GM19463 (cell line): ENCODE measurements at regions not wholly inside any gene's neighbourhood (a gene's known extent, or its start where the extent isn't known, plus 50 kb on each side); places are given as distances from the start of the nearest gene placed in this dataset.
A peak's percentile ranks its signal among the peaks of the same experiment; 100 is the strongest.
"Not testable (repeated sequence)": the region's sequence is repeated elsewhere in the genome, so short reads cannot be mapped to it uniquely, and the experiment has no call there.

ENCODE experiments used
- ATAC-seq: cut with Tn5 transposase; IDR thresholded peaks from one replicate; pipeline ENCODE4 v1.9.1; 2021; ENCODE audit warnings: mild to moderate bottlenecking, moderate library complexity; ENCODE audit not compliant: unreplicated experiment

GRCh38 chr12:45490232-45490881 lies 239.1 kb upstream of the ARID2 start:
- no peak for ATAC-seq

GRCh38 chr12:45494279-45494678 lies 235.2 kb upstream of the ARID2 start:
- no peak for ATAC-seq

GRCh38 chr12:45498645-45499044 lies 230.9 kb upstream of the ARID2 start:
- no peak for ATAC-seq

GRCh38 chr12:45502481-45503128 lies 226.9 kb upstream of the ARID2 start:
- ATAC-seq: no peak

DNA sequence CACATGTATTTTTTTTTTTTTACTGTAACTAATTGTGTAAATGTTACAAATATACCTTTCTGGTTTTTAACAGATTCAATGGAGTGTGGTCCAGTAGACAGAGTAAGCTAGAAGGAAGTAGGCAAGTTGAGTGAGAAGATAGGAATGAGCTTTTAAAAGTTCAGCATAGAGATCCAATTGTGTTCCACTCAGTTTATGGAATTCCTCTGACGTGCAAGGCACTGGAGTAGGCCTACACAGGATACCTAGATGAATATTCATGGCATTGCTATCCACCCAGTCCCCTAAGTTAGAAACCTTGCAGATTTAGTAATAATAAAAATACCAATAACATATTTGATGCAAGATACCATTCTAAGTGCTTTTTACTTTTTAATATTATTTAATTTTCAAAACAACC lies 225.6 kb upstream of the ARID2 start:
- ATAC-seq: no peak

DNA sequence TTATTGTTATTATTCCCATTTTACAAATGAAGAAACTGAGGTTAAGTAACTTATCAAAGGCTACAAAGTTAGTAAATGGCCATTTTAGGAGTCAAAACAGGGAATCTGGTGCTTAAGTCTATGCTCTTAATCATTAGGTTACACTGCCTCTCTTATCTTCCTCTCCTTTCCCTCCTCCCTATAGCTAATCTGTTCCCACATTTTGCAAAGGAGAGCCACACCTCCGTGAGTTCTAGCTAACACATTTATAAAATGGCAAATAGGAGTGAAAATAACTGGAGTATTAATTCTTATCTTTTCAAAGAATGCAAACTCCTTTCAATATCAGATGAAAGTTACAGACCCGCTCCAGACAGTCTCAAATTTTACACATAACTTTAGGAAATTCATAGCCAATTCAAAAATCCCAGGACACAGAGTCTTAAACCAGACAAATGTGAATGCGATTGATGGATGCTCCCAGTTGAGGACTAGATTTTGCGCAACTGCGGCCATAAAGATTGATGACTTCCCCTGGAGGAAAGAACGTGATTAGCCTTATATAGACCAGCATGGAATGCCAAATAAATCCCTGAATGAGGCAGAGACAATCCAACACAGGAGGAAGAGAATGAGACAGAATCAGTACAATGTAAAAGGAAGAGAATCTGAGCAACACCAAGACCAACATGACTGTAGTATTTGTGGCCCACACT lies 225.0 kb upstream of the ARID2 start:
- ATAC-seq: no peak

GRCh38 chr12:45509187-45509586 lies 220.3 kb upstream of the ARID2 start:
- ATAC-seq: no peak

DNA sequence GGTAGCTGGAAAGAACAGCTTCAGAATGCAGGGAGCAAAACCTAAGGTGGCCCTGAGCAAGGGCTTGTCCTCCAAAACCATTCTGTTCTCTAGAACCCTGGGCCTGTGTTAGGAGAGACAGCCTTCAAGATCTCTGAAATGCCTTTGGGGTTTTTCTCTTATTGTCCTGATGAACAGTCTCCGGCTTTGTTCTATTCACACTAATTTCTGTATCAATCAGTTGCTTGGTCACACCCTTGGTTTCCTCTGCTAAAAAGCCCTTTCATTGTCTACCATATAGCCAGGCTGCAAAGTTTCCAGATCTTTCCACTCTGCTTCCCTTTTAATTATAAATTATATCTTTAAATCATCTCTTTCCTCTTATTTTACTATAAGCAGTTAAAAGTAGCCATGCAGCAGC lies 219.9 kb upstream of the ARID2 start:
- no peak for ATAC-seq

- no peak for ATAC-seq
Measured at GRCh38 chr12:45517381-45517780, 212.1 kb upstream of the ARID2 start.

DNA sequence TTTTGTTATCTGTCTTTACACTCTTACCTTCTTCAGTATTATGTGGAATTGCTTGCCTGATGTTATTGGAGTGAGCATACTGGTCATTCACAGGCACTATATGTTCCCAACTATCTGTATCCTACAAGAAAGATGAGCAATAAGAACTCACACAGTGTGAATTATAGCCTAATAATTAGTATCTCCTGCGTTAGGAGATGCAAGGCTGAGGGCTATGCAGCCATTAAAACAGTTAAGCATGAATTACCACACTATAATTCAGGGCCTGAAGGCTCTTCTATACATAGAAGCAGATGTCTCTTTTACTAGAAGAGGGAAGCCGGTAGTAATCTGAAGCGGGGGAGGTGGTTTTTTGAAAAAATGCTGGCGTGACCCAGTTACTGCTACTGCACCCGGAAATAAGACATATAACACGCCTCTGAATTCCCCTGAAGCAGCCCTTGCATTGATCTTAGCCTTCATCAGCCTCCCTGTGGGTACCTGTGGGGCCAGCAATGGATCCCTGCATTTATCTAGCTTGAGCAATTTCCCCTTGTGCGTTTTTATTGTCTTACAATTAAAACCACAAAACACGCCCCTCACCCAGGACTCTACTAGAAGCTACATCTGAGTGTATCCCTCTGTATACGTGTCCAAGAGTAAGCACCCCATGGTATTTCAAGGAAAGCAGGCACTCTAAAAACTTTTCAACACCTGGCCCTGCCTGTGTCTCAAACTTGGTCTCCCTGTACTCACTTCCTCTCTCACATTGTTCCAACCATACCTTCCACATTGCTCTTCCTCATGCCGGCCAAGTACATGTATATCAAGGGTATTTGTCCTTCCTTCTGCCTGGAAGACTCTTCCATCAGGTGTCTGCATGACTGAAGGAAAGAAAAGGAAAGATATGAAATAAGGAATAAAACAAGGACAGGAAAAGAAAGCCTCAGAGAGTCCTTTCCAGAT lies 210.9 kb upstream of the ARID2 start:
- ATAC-seq: peak; percentile 42

GRCh38 chr12:45522227-45522626 lies 207.3 kb upstream of the ARID2 start:
- ATAC-seq: no peak

GRCh38 chr12:45526823-45527222 lies 202.7 kb upstream of the ARID2 start:
- ATAC-seq: not testable (repeated sequence)

GRCh38 chr12:45532113-45532512 lies 197.4 kb upstream of the ARID2 start:
- ATAC-seq: no peak

GRCh38 chr12:45535610-45536180 lies 193.8 kb upstream of the ARID2 start:
- no peak for ATAC-seq

DNA sequence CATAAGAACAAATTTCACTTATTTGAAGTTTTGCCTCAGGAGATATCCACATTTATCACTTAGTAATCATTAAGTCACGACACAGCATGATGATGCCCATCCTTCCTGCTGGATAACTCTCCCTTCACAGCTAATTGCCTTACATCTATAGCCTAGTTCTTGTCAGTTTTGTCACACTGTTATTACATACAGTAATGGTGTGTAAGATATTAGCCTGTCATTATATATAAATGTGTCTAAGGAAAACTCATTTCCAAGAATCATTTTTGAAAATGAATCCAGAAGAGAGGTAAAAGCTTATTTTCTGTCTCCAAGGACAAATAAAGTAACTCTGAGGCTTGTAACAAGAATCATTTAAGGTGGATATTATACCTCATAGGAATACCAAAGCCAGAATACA lies 193.2 kb upstream of the ARID2 start:
- no peak for ATAC-seq

DNA sequence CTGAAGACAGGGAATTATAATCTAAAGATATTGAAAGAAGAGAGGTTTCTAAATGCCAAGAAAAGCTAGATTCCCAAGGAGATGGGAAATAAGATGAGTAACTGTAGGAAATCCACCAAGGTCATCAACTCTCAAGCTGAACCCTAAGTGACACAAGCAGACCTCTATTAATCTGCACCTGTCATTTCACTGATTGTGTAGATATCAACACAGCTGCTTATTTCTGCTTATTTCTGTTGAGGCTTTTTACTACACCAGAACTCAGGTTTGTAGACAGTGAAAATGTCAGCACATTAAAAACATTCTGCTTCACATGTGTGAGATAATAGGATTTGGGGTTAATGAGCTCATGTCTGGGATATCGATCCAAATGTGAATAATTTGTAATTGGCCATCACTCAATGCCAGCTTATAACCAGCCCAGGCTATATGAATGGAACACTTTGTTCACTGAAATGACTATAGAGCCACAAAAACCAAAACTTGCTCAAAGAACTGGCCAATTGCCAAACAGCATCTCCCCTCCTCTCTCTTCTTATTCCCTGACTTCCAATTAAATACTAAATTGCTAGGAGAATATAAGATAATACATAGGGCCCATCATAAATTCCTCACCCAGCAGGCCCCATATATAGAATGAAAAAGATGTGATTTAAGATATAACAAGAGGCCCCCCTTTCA lies 188.7 kb upstream of the ARID2 start:
- ATAC-seq: no peak

DNA sequence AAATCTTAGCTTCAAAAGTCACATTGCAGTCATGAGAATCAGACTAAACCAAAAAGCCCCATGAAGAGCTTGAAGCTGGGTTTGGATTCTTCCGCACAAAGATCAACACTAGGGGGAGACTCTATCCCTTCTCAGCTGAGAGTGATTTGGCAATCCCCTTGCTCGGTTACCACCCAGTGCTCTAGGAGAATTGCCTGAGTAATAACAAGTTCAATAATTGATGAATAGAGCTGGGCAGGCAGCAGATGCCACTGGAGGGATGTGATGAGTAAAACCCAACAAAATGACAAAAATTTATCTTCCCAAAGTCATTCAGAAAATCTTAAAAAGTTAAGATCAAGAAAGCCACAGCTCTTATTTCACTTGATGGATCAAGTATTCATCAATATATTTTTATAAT lies 185.6 kb upstream of the ARID2 start:
- ATAC-seq: peak; percentile 91

- ATAC-seq: no peak
Measured at GRCh38 chr12:45546545-45546944, 183.0 kb upstream of the ARID2 start.

DNA sequence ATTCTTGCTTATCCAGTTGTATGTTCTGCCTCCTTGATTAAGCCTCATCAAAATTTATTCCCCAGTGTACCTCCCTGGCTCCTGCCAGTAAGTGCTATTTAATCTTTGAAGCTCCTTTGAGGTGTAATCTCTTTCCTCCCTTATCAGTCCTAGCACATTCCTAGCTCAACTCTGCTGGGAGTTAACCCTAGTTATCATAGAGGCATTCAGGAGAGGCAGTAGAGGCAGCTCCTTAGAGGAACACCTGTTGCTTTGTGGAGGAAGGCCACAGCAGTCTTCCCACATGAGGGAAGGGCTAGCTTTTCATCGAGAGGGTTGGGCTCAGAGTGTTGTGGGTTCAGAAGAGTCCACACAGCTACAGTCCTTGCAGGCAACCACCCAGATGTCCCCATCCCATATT lies 182.4 kb upstream of the ARID2 start:
- no peak for ATAC-seq

DNA sequence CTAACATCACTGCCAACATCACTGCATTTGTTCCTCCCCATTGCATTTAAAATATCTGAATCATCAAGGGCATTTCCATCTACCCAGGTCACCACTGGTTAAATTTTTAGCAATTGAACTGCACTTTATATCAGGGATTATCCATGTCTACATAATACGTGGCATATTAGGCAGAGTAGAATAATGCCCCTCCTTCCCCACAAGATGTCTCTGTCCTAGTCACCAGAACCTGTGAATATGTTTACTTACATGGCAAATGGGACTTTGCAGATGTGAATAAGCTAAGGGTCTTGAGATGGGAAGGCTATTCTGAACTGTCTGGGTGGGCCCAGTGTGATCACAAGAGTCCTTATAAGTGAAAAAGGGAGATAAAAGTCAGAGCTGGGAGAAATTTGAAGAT lies 181.7 kb upstream of the ARID2 start:
- no peak for ATAC-seq
